ENCODE measurements at regions not wholly inside any gene's neighbourhood (a gene's known extent, or its start where the extent isn't known, plus 50 kb on each side); places are given as distances from the start of the nearest gene placed in this dataset.

DNA sequence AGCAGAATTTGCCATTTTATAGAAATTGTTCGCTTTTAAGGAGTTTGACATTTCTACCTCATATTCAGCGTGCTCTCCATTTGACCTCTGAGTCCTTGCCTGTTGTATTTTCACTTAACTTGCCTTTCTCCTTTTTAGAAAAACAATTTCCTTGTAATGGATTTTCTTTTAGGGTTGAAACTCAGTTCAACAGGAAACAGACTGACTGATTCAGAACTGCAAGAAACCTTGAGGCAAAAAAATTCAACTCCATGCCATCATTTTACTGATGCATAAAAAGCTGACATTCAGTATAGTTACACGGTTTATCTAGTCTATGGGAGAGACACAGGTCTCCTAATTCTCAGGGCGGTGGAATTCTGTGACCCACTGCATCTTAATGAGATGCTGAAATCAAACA is 59.8 kb downstream of the MRPS30 start:
- TF ChIP-seq, protein P1, sequence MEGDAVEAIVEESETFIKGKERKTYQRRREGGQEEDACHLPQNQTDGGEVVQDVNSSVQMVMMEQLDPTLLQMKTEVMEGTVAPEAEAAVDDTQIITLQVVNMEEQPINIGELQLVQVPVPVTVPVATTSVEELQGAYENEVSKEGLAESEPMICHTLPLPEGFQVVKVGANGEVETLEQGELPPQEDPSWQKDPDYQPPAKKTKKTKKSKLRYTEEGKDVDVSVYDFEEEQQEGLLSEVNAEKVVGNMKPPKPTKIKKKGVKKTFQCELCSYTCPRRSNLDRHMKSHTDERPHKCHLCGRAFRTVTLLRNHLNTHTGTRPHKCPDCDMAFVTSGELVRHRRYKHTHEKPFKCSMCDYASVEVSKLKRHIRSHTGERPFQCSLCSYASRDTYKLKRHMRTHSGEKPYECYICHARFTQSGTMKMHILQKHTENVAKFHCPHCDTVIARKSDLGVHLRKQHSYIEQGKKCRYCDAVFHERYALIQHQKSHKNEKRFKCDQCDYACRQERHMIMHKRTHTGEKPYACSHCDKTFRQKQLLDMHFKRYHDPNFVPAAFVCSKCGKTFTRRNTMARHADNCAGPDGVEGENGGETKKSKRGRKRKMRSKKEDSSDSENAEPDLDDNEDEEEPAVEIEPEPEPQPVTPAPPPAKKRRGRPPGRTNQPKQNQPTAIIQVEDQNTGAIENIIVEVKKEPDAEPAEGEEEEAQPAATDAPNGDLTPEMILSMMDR (conservative IDR thresholded peaks at IDR 0.05 in 1 of 2, IDR thresholded peaks at IDR 0.05 in 1 of 2; ENCODE audit: low read depth in 1 of 2, low read length in 2 of 2), result no peak
- no peak for TF ChIP-seq EZH2 (IDR thresholded peaks at IDR 0.05; ENCODE audit: low read length, missing control alignments)
